ENCODE measurements at regions not wholly inside any gene's neighbourhood (a gene's known extent, or its start where the extent isn't known, plus 50 kb on each side); places are given as distances from the start of the nearest gene placed in this dataset.

DNA sequence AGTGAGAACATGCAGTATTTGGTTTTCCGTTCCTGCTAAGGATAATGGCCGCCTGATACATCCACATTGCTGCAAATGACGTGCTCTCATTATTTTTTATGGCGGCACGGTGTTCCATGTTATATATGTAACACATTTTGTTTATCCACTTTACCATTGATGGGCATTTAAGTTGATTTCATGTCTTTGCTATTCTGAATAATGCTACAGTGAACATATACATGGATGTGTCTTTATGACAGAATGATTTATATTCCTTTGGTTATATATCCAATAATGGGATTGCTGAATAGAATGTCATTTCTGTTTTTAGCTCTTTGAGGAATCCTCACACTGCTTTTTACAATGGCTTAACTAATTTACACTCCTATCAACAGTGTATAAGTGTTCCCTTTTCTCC, 1223.2 kb downstream of the RAPGEF2 start:
- Mint-ChIP-seq H3K27ac (ENCODE audit: unreplicated experiment) (no peak overlapping the region), H3K36me3 (ENCODE audit: low read depth) (peaks cover 2% of the 10 kb centered on the region), H3K4me1 (peaks cover 7% of the 10 kb centered on the region), H3K27me3 (ENCODE audit: low read depth) (no peaks in the 10 kb centered on the region), H3K4me3 (no peak overlapping the region), H3K9me3 (peaks cover 2% of the 10 kb centered on the region)
- TF ChIP-seq, protein P1, sequence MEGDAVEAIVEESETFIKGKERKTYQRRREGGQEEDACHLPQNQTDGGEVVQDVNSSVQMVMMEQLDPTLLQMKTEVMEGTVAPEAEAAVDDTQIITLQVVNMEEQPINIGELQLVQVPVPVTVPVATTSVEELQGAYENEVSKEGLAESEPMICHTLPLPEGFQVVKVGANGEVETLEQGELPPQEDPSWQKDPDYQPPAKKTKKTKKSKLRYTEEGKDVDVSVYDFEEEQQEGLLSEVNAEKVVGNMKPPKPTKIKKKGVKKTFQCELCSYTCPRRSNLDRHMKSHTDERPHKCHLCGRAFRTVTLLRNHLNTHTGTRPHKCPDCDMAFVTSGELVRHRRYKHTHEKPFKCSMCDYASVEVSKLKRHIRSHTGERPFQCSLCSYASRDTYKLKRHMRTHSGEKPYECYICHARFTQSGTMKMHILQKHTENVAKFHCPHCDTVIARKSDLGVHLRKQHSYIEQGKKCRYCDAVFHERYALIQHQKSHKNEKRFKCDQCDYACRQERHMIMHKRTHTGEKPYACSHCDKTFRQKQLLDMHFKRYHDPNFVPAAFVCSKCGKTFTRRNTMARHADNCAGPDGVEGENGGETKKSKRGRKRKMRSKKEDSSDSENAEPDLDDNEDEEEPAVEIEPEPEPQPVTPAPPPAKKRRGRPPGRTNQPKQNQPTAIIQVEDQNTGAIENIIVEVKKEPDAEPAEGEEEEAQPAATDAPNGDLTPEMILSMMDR (conservative IDR thresholded peaks at IDR 0.05) = no peak
- no peak for DNase-seq (ENCODE audit: low read depth, low spot score)

DNA sequence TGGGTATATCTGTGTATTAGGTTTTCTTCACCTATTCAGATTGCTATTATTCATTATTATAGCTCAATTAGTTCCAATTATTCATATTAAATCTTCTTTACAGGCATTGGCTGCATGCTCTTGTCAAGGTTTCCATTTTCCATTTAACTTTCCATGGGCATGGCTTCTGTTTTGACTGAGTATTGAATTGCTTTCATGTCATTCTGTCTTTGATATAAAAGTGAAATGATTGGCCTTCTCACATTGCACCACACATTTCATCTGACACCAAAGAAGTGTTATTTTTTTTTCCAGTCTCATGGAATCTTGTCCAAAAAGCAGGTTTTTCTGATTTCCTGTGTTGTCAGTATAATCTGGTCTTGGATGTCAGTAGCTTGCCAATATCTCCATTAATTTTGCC, 1244.3 kb downstream of the RAPGEF2 start:
- Mint-ChIP-seq H3K4me1 (no peaks in the 10 kb centered on the region), H3K27ac (ENCODE audit: unreplicated experiment) (no peak overlapping the region), H3K27me3 (ENCODE audit: low read depth) (no peaks in the 10 kb centered on the region), H3K36me3 (ENCODE audit: low read depth) (no peaks in the 10 kb centered on the region), H3K4me3 (no peak overlapping the region), H3K9me3 (no peaks in the 10 kb centered on the region)
- TF ChIP-seq, protein P1 (conservative IDR thresholded peaks at IDR 0.05) = no peak
- DNase-seq (ENCODE audit: low read depth, low spot score) = no peak

DNA sequence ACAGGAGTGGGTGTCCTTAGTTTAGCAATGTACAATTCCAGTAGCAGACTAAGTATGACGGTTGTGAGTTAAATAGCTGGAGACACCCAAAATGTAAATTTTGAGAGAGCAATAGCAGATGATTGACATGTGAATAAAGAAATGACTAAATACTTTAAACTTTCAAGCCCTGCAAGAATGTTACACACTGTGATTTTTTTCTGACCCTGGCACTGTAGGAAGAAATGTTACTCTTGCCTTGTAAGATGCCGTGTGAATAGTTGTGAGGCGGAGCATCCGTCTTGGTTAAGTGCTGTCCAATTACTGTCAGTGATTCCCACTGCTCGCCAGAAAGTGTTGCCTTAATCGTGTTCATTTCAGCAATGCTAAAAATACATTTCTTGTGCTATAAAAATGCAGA, 1248.1 kb downstream of the RAPGEF2 start:
- Mint-ChIP-seq H3K4me3 (no peak overlapping the region), H3K27ac (ENCODE audit: unreplicated experiment) (no peak overlapping the region), H3K9me3 (no peaks in the 10 kb centered on the region), H3K36me3 (ENCODE audit: low read depth) (no peaks in the 10 kb centered on the region), H3K27me3 (ENCODE audit: low read depth) (no peaks in the 10 kb centered on the region), H3K4me1 (no peaks in the 10 kb centered on the region)
- DNase-seq (ENCODE audit: low read depth, low spot score) = no peak
- TF ChIP-seq, protein P1 (conservative IDR thresholded peaks at IDR 0.05) = no peak

DNA sequence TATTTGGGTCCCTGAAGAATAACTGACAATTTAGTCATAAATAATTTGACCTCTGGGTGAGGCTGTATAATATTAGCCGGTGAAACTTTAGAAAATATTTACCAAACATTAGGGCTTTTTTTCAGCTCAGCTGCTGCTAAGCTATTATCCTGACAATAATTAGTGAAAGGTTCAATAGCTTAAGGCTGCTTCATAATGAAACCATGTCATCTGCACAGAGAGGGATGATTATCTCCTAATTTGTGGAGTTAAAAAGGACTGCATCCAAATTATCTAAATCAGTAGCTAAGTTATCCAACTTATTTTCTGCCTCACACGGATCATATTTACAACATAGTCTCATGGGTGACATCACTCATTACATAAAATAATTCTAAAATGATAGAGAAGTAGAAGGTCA, 1249.8 kb downstream of the RAPGEF2 start:
- TF ChIP-seq, protein P1 (conservative IDR thresholded peaks at IDR 0.05) = no peak
- H3K36me3 Mint-ChIP-seq (ENCODE audit: low read depth) = no peaks in the 10 kb centered on the region
- no peaks in the 10 kb centered on the region for H3K4me1 Mint-ChIP-seq
- no peak overlapping the region for H3K4me3 Mint-ChIP-seq
- H3K27ac Mint-ChIP-seq (ENCODE audit: unreplicated experiment) = no peak overlapping the region
- no peaks in the 10 kb centered on the region for H3K27me3 Mint-ChIP-seq (ENCODE audit: low read depth)
- DNase-seq (ENCODE audit: low read depth, low spot score) = no peak
- H3K9me3 Mint-ChIP-seq = no peaks in the 10 kb centered on the region

DNA sequence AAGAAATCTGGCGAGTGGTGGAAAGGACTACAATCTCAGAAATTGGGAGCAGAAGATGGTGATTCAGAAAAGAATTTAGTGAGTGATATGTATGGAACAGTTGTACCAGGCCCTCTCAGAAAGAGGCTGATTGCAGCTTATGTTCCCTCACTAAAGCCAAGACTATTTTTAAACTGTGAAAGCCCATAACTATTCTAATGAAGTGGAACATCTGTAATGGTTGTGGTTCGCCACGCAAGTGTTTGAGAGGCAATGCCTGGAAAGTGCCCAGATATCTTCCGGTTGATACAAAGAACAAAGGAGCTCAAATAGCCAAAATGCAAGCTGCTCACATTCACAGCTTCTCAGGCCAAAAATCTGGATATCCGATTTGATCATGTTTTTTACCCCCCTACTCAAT, 1250.7 kb downstream of the RAPGEF2 start:
- no peak for DNase-seq (ENCODE audit: low read depth, low spot score)
- Mint-ChIP-seq H3K27me3 (ENCODE audit: low read depth) (no peaks in the 10 kb centered on the region), H3K36me3 (ENCODE audit: low read depth) (no peaks in the 10 kb centered on the region)

More for the DNA sequence above, 1250.7 kb downstream of the RAPGEF2 start:
- H3K4me1 Mint-ChIP-seq = no peaks in the 10 kb centered on the region
- H3K9me3 Mint-ChIP-seq = no peaks in the 10 kb centered on the region
- H3K4me3 Mint-ChIP-seq = no peak overlapping the region
- no peak overlapping the region for H3K27ac Mint-ChIP-seq (ENCODE audit: unreplicated experiment)
- TF ChIP-seq, protein P1 (conservative IDR thresholded peaks at IDR 0.05) = no peak

All from neural crest cell (in vitro differentiated cells).